NCI-H446 (cell line): ENCODE measurements at regions not wholly inside any gene's neighbourhood (a gene's known extent, or its start where the extent isn't known, plus 50 kb on each side); places are given as distances from the start of the nearest gene placed in this dataset.
"Not testable (repeated sequence)": the region's sequence is repeated elsewhere in the genome, so short reads cannot be mapped to it uniquely, and the experiment has no call there.

Experiments
- DNase-seq, 2 experiments: peaks; one replicate each; lab custom pipeline; 2025; lab: John Stamatoyannopoulos, UW

GRCh38 chr15:98330258-98330657 lies 318.1 kb upstream of the IGF1R start:
- DNase-seq, result no peak

- no peak for DNase-seq
Measured at GRCh38 chr15:98330692-98331435, 317.5 kb upstream of the IGF1R start.

DNA sequence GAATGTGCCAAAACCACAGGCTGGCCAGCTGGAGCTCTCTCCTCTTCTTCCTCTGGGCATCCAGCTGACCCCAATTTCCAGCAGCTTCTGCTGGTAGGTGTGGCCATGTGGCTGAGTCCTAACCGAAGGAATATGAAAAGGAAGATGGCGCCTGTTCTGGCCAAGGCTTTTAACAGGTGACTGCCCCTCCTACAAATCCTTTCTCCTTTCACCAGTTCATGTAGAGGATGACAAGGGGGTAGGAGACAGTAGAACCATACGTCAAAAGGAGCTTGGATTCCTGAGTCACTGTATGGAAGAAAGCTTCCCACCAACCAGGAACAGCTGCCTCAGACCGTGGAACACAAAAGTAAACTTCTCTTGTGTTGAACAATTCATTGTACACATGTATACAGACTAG lies 316.7 kb upstream of the IGF1R start:
- no peak for DNase-seq

- DNase-seq, result no peak
Measured at GRCh38 chr15:98333251-98333650, 315.1 kb upstream of the IGF1R start.

DNA sequence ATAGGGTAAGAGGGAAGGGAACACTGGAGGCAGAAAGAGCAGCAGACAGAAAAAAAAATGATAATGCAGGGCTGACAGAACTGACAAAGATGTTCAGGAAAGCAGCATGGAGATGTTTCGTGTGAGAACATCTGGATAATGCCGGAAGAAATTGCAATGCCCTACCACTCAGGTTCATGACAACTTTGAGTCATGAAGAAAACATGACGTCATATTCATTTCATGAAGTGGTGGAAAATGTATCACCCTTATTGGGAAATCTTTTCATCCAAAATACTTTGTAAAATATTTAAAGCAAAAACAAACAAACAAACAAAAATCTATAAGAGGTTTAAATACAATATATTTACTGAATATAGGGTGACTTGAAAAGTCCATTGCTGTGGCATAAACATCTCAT lies 305.4 kb upstream of the IGF1R start:
- no peak for DNase-seq

DNA sequence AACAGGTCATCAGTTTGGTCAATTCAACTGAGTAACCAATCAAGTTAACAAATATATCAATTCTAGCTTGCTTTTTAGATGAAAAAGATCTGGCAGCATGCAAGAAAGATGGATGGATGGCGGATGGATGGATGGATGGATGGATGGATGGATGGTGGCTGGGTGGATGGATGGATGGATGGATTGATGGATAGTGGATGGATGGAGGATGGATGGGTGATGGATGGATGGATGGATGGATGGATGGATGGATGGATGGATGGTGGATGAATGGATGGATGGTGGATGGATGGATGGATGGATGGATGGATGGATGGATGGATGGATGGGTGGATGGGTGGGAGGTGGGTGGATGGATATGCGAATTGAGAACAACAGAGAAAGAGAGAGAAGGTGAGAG lies 303.7 kb upstream of the IGF1R start:
- DNase-seq, result no peak

DNA sequence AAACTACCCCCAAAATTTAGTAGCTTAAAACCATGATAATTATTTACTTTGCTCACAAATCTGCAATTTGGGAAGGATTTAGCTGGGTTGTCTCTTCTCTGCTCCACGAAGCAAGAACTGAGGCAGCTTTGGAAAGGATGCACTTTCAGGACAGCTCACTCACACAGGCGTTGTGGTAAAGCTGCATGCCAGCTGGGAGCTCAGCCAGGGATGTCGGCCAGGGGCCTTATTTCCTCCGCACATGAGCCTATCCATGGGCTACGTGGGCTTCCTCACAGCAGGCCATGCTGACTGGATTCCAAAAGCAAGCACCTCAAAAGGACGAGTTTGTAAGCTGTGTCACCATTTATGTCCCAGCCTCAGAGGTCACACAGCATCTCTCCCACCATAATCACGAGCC lies 301.3 kb upstream of the IGF1R start:
- no peak for DNase-seq

DNA sequence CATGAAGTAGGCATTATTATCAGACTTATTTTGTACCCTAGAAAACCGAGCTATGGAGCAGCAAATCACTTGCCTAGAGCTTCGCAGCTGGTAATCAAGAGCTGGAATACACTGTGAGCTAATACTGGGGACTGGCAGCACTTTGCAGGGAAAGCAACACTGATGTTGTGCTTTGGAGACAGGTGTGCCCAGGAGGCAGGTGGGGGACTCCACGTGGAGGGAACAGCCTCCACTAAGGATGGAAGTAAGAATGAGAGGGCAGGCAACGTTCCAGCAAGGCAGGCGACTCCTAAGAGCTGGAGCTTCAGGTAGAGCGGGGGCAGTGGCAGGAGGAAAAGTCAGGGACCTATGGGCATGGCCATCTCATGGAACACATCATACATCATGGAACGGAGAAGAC lies 300.5 kb upstream of the IGF1R start:
- DNase-seq, result no peak

- DNase-seq, result no peak
Measured at GRCh38 chr15:98350276-98350675, 298.1 kb upstream of the IGF1R start.

GRCh38 chr15:98358274-98358673 lies 290.1 kb upstream of the IGF1R start:
- not testable (repeated sequence) for DNase-seq

GRCh38 chr15:98358971-98359370 lies 289.4 kb upstream of the IGF1R start:
- no peak for DNase-seq

DNA sequence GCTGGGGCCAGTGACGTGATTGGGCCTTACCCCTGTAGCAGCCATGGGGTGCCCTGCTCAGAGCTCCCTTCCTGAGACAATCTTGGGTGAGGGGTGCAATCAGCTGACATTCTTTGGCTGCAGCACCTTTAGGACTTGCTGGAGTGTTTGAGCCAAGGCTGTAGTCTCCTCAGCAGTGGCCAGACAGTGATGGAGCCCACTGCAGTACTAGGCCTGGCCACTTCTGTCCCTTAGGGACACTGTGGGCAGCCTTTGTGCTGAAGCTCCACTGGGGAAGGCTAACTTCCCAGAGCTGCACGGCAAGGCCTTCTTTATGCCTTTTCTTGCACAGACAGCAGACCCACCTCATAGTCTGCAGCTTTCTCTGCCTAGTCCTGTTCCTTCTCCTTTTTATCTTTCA lies 284.9 kb upstream of the IGF1R start:
- DNase-seq, result no peak

GRCh38 chr15:98363955-98364354 lies 284.4 kb upstream of the IGF1R start:
- no peak for DNase-seq

DNA sequence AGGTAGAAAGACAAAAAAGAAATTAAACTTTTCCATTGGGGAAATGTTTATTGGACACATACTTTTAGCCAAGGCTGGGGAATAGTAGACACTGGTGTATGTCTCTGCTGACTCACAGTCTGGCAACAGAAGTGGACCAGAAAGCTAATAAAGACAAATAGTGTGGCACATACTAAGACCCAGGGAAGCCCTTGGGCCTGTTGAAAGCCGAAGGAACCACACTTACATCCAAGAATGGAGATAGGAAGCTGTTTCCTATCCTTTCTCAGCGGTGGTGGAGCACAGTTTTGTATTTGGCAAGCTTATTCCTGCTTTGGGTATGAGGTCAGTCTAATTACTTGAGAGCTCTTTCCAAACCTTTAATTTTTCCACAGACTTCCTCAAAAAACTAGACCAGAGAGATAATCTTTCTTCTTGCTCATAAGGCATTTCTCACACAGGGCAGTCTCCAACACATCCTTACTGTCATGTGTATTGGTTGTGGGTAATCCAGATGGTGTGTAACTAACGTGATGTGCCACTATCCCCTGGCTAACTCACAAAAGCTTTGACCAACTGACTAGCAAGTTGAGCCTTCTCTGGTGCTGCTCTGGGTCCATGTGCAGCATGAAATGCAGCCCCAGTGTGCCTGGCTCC lies 279.1 kb upstream of the IGF1R start:
- no peak for DNase-seq

GRCh38 chr15:98375513-98376340 lies 272.6 kb upstream of the IGF1R start:
- DNase-seq, result no peak

GRCh38 chr15:98380721-98381120 lies 267.6 kb upstream of the IGF1R start:
- no peak for DNase-seq

- DNase-seq, result no peak
Measured at GRCh38 chr15:98381446-98381845, 266.9 kb upstream of the IGF1R start.

GRCh38 chr15:98382139-98382538 lies 266.2 kb upstream of the IGF1R start:
- no peak for DNase-seq

DNA sequence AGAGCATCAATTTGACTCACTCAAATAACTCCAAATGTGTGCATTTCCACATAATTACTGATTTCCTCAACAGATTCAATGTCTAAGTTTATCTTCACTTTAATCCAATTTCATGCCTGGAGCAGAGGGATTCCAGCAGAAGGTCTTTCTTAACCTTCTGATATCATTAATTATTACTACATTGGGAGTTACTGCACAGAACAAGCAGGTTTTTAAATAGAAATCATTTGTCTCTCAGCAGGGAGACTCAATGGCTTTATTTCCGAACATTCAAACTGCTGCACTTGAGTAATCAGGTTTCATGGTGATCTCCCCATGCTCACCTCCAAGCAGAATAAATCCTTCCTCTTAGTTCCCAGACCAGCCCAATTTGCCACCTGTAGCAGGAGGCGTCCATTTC lies 264.8 kb upstream of the IGF1R start:
- DNase-seq, result no peak

GRCh38 chr15:98384328-98385029 lies 263.9 kb upstream of the IGF1R start:
- no peak for DNase-seq

DNA sequence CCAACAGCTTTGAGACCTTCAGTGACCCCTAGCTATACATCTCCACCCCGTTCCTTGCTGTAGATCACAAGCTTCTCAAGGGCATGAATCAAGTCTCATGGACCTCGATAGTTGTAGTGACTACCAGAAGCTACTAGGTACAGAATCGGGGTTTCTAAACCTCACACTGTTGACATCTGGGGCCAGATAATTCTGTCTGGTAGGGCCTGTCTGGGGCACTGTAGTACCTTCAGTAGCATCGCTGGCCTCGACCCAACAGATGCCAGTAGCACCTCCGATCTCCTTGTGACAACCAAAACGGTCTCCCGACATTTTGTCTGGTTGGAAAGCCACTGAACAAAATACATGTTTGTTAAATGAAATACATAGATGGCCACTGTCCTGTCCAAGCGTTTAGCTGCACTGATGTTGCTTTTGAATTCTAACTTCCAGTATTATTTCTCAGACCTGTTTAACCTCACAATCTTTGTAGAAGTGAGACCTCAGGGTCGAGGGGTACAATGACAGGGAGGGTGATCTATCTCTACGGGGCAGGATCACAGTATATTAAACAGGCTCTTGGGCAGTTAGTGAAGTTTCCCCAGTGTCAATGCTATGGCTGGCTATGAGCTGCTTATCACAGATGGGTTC lies 262.5 kb upstream of the IGF1R start:
- DNase-seq, result no peak

DNA sequence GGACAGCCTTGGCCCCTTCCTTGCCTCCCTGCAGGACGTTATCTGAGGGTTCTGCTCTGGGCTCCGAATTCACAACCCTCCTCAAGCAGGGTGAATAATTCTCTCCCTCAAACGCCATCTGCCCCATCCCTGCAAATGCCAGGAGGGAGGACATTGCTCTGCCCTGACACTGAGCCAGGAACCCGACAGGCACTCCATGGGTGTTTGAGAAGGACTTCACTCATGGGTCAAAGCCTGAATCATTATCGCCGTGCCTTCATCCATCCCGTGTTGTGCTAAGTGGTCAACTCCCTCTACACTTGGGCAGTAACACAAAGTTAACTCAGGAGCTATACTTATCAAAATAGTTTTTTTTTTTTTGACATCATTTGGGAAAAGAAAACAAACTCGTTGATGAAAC lies 261.8 kb upstream of the IGF1R start:
- DNase-seq, result no peak
